Peyer's patch (tissue), 4 donors: ENCODE measurements at regions not wholly inside any gene's neighbourhood (a gene's known extent, or its start where the extent isn't known, plus 50 kb on each side); places are given as distances from the start of the nearest gene placed in this dataset.

Experiments
- POLR2A ChIP-seq, 2 donors: fragments of 450-650 bp; IDR thresholded peaks; one replicate each; pipeline ENCODE4 v1.5.1; 2017; ENCODE audit warnings: antibody characterized with exemption in 2 of 2, mild to moderate bottlenecking in 2 of 2, moderate library complexity in 2 of 2
- TF ChIP-seq, protein P1 (sequence below), 6 experiments: fragments of 450-650 bp in 4 of 6; fragments of 200-600 bp in 2 of 6; sonication (generic) in 1 of 6; IDR thresholded peaks; one replicate each; pipeline ENCODE4 v1.5.1; 2017 to 2019; ENCODE audit warnings: antibody characterized with exemption in 6 of 6, mild to moderate bottlenecking in 3 of 6, moderate library complexity in 1 of 6

DNA sequence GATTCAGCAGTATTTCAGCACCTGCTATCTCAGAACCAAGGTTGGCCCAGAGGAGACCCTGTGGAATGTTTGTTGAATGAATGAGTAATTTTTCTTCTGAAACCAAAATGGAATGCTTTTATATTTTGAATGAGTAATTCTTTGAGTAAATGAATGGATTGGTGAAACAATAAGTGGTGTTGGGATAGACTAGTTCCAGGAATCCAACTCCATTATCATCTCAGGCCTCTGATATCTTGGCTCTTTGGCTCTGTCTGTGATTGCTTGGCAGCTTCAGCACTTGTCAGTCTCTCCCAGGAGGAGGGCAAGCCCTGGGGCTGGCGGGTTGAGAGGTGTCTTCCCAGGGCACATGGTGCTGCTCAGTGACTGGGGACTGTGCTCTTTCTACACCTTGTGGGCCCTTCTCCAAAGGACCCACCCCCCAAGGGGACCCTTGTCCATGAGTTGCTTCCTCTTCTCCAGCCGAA, 284.4 kb upstream of the FOXF1 start:
- TF ChIP-seq, protein P1, sequence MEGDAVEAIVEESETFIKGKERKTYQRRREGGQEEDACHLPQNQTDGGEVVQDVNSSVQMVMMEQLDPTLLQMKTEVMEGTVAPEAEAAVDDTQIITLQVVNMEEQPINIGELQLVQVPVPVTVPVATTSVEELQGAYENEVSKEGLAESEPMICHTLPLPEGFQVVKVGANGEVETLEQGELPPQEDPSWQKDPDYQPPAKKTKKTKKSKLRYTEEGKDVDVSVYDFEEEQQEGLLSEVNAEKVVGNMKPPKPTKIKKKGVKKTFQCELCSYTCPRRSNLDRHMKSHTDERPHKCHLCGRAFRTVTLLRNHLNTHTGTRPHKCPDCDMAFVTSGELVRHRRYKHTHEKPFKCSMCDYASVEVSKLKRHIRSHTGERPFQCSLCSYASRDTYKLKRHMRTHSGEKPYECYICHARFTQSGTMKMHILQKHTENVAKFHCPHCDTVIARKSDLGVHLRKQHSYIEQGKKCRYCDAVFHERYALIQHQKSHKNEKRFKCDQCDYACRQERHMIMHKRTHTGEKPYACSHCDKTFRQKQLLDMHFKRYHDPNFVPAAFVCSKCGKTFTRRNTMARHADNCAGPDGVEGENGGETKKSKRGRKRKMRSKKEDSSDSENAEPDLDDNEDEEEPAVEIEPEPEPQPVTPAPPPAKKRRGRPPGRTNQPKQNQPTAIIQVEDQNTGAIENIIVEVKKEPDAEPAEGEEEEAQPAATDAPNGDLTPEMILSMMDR (IDR thresholded peaks at IDR 0.05) = no peak
- no peak for TF ChIP-seq POLR2A (IDR thresholded peaks at IDR 0.05)
